ENCODE measurements at regions not wholly inside any gene's neighbourhood (a gene's known extent, or its start where the extent isn't known, plus 50 kb on each side); places are given as distances from the start of the nearest gene placed in this dataset.

- Mint-ChIP-seq H3K4me1 (peaks cover 9 to 10% (median 9%) of the 10 kb centered on the region in 3 donors), H3K4me3 (no peak overlapping the region), H3K27ac (peak overlapping the region in 2 of 6 donors; percentile 15), H3K27me3 (no peaks in the 10 kb centered on the region), H3K36me3 (no peaks in the 10 kb centered on the region), H3K9me3 (no peaks in the 10 kb centered on the region)
- no peak for ATAC-seq (ENCODE audit: low read depth in 2 of 2)
- DNase-seq, result no peak
These were observed 58.1 kb upstream of the ITPKB start for GRCh38 chr1:226797151-226797550.

- no peak overlapping the region for H3K4me3 Mint-ChIP-seq
- ATAC-seq (ENCODE audit: low read depth in 2 of 2) (no peak), DNase-seq (no peak)
- H3K9me3 Mint-ChIP-seq, result no peaks in the 10 kb centered on the region
- peaks cover 4 to 5% (median 4%) of the 10 kb centered on the region in 3 donors for H3K4me1 Mint-ChIP-seq
- H3K27me3 Mint-ChIP-seq, result peaks cover 0 to 8% (median 0%) of the 10 kb centered on the region in 3 donors
- H3K36me3 Mint-ChIP-seq, result no peaks in the 10 kb centered on the region
- no peak overlapping the region for H3K27ac Mint-ChIP-seq
These were observed 54.7 kb upstream of the ITPKB start for GRCh38 chr1:226793620-226794276.

DNA sequence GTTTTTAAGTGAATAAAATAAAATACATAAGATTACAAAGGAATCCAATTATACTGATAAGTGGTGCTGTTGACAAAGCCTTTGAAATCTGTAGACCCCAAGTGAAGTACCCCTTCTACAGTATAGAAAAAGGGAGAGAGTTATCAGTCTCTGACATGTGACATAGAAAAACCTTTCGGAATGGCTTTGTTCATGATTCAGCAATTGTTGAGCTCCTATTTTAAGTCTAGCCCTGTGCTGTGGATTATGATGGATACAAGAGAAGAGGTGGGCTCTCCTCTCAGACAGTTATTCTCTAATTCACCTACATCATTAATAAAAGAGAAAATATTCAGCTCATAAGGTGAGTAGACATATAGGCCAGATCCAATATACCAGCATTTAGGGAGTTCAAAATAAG lies 53.3 kb upstream of the ITPKB start:
- no peaks in the 10 kb centered on the region for H3K36me3 Mint-ChIP-seq
- H3K4me3 Mint-ChIP-seq, result no peak overlapping the region
- H3K4me1 Mint-ChIP-seq, result no peaks in the 10 kb centered on the region
- peak overlapping the region in 1 of 6 donors; percentile 76 for H3K27ac Mint-ChIP-seq
- DNase-seq (no peak), ATAC-seq (ENCODE audit: low read depth in 2 of 2) (no peak)
- peaks cover 0 to 8% (median 5%) of the 10 kb centered on the region in 3 donors for H3K27me3 Mint-ChIP-seq
- H3K9me3 Mint-ChIP-seq, result no peaks in the 10 kb centered on the region

- Mint-ChIP-seq H3K9me3 (no peaks in the 10 kb centered on the region), H3K27me3 (peaks cover 0 to 8% (median 5%) of the 10 kb centered on the region in 3 donors), H3K4me1 (no peaks in the 10 kb centered on the region), H3K36me3 (no peaks in the 10 kb centered on the region), H3K27ac (peak overlapping the region in 2 of 6 donors; percentile 9 to 11), H3K4me3 (no peak overlapping the region)
- DNase-seq (no peak), ATAC-seq (ENCODE audit: low read depth in 2 of 2) (no peak)
These were observed 51.6 kb upstream of the ITPKB start for GRCh38 chr1:226790545-226791181.

DNA sequence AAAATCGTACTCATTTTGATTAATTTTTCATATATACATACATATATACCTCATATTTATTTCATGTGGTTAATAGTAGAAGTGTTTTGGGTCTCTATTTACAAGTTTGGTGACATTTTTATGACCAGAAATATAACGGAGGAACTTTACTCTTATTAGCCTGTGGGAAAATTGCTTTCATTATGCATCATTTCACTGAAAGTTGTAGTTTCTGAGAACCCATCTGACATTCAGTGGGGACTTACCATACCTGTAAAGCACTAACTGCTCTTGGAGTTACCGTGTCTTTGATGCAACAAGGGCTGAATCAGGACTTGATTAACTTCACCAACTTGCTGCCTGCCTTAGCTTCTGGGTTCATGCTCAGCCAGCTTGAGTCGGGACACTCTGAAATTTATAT lies 49.9 kb upstream of the ITPKB start:
- Mint-ChIP-seq H3K4me1 (no peaks in the 10 kb centered on the region), H3K9me3 (no peaks in the 10 kb centered on the region), H3K4me3 (no peak overlapping the region), H3K27ac (peak overlapping the region in 1 of 6 donors; percentile 2), H3K36me3 (no peaks in the 10 kb centered on the region), H3K27me3 (peaks cover 0 to 8% (median 5%) of the 10 kb centered on the region in 3 donors)
- DNase-seq (no peak), ATAC-seq (ENCODE audit: low read depth in 2 of 2) (no peak)

All from naive B cell (primary cell).